Retinal pigment epithelial cell (primary cell): ENCODE measurements at regions not wholly inside any gene's neighbourhood (a gene's known extent, or its start where the extent isn't known, plus 50 kb on each side); places are given as distances from the start of the nearest gene placed in this dataset.
"Not testable (repeated sequence)": the region's sequence is repeated elsewhere in the genome, so short reads cannot be mapped to it uniquely, and the experiment has no call there.

Source experiments
- DNase-seq: peaks from one replicate; pipeline ENCODE4 v3.0.0-alpha.2; 2010; ENCODE audit warnings: low read depth
- H3K4me3 ChIP-seq: 2 replicates; pipeline ENCODE4 v1.5.1; 2011; ENCODE audit warnings: mild to moderate bottlenecking, low read length, control low read depth, moderate library complexity
- CTCF ChIP-seq: conservative IDR thresholded peaks from 2 replicates; pipeline ENCODE4 v1.5.1; 2011; ENCODE audit warnings: low read depth, low read length, control low read depth, inconsistent platforms

DNA sequence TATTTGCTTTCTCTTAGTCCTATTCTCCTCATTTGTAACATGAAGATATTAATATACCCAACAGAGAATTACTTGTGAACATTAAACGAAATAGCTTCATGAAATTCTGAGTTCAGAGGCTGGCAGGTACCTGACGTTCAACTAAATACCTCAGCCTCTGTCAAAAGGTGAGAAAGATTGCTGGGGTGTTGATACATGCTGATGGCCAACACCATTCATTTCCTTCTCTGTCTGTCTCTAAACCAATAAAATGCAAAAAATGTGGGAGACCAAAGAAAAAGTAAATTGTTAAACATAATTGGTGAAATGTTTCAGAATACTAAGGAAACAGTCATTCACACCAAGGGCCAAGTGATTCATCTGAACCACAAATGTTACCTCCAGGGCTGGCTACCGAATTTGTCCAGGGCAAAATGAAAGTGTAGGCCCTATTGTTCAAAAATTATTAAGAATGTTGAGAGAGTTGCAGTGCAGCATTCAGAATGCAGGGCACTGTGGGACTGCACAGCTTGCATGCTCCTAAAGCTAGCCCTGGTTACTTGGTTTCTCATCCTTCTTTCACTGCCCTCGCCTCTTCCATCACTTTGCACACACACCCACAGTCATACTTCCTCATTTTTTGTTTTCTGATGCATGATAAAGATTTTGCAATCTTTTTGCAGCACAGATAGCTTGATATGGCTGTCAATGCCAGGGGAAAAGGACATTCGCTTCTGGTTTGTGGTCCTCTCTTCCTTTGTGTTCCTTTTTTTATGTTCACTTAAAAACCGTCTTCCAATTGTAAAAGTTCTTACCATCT lies 414.3 kb upstream of the NR5A2 start:
- no peak overlapping the region for H3K4me3 ChIP-seq
- DNase-seq: no peak
- TF ChIP-seq CTCF: no peak

- DNase-seq: no peak
- no peak for TF ChIP-seq CTCF
- no peak overlapping the region for H3K4me3 ChIP-seq
Observed at GRCh38 chr1:199616947-199617346, 410.6 kb upstream of the NR5A2 start.

DNA sequence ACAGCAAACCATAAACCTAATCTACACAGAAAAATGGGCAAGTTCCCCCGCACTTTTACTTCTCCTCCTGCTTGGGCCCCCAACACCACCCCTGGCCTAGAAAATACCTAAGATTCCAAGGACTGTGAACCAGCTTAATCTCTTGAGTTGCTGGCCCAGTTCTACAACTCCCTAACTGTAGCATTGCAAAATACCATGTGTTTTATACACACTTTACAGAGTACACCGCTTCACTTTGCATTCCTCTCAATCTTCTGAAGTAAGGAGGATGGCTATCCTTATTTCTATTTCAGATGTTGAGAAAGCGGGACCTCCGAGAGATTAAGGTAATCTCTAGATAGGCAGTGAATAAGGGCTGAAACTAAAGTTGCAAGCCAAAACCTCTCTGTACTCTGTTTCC lies 408.3 kb upstream of the NR5A2 start:
- peak; percentile 51 for DNase-seq
- no peak for TF ChIP-seq CTCF
- no peak overlapping the region for H3K4me3 ChIP-seq

- DNase-seq, H3K4me3 ChIP-seq: not testable (repeated sequence)
Observed at GRCh38 chr1:199626228-199626627, 401.3 kb upstream of the NR5A2 start.

- no peak overlapping the region for H3K4me3 ChIP-seq
- no peak for TF ChIP-seq CTCF
- DNase-seq: no peak
Observed at GRCh38 chr1:199629624-199630023, 397.9 kb upstream of the NR5A2 start.

- no peak for DNase-seq
Observed at GRCh38 chr1:199639453-199639852, 388.1 kb upstream of the NR5A2 start.

DNA sequence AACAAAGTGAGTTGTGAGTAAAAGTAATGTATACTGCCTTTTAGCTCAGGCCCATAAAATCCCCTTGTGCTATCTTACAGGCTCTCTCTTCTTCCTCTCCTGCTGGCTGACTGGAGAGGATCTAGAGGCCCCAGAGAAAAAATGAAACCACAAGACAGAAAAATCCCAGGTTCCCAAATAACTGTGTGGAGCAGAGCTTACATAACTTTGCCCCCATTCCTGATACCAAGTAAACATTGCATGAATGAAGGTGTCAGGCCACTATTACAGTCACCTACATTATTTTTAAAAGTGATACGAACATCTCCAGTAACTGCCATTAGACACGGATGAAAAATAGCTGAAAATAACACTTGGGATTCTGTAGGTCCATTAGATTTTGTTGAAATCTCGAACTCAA lies 386.0 kb upstream of the NR5A2 start:
- no peak for TF ChIP-seq CTCF
- no peak for DNase-seq
- H3K4me3 ChIP-seq: no peak overlapping the region

More at GRCh38 chr1:199639453-199639852, 388.1 kb upstream of the NR5A2 start:
- no peak overlapping the region for H3K4me3 ChIP-seq
- no peak for TF ChIP-seq CTCF

DNA sequence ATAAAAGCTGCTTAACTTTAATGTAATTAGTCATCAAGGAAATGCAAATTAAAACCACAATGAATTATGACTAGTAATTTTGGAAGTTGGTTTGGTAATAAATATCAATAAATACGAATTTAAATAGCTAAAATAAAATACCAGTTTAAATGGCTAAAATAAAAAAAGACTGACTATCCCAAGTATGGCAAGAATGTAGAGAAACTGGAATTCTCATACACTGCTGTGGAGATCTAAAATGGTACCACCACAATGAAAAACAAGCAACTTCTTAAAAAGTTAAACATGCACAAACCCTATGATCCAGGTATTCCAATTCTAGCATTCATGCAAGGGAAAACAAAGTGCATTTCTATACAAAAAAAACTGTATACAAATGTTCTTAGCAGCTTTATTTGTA lies 382.6 kb upstream of the NR5A2 start:
- no peak for TF ChIP-seq CTCF
- H3K4me3 ChIP-seq: no peak overlapping the region
- no peak for DNase-seq
